ENCODE measurements at regions not wholly inside any gene's neighbourhood (a gene's known extent, or its start where the extent isn't known, plus 50 kb on each side); places are given as distances from the start of the nearest gene placed in this dataset.
A peak's percentile ranks its signal among the peaks of the same experiment; 100 is the strongest.
"Not testable (repeated sequence)": the region's sequence is repeated elsewhere in the genome, so short reads cannot be mapped to it uniquely, and the experiment has no call there.

GRCh38 chr11:116356451-116356850, 416.3 kb downstream of the BUD13 start:
- DNase-seq (ENCODE audit: low read depth in 4 of 4, low spot score in 2 of 4), result no peak

- no peak for DNase-seq (ENCODE audit: low read depth in 4 of 4, low spot score in 2 of 4)
These were observed 417.7 kb downstream of the BUD13 start for GRCh38 chr11:116355104-116355503.

DNA sequence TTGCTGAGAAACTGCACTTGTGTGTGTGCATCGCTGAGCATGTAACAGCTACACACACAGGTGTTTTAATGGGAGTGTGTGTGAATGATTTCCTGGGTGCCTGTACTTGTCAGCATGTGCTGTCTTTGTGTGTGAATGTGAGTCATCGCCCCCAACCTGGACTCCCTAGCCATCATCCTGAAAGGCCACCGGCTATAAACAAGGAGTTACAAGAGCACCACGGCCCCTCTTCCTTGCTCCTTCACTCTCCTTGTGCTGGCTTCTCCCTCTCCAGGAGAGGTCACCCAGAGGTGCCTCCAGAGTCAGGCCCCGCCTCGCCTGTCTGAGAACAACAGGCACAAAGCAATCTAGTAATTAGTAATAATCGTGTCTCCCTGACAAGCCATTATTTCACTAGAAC, 419.2 kb downstream of the BUD13 start:
- DNase-seq (ENCODE audit: low read depth in 4 of 4, low spot score in 2 of 4), result no peak

GRCh38 chr11:116352881-116353280, 419.9 kb downstream of the BUD13 start:
- no peak for DNase-seq (ENCODE audit: low read depth in 4 of 4, low spot score in 2 of 4)

DNA sequence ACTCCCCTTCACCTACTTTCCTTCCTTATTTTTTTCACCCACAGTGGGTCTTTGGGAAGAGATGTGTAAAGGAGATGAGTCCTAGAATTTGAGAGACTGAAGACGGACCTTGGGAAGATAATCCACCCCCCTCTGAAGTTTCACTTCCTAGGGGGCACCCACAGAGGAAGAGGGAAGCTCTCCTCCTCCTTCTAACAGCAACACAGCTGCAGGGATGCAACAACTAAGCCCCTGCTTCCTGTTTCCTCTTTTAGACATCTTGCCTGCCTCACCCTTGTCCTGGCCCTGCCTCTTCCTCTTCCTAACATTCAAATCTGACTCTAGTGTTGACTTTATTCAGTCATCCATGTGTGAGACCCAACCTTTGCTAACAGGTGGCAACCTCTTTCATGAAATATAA, 424.6 kb downstream of the BUD13 start:
- DNase-seq (ENCODE audit: low read depth in 4 of 4, low spot score in 2 of 4), result no peak

DNA sequence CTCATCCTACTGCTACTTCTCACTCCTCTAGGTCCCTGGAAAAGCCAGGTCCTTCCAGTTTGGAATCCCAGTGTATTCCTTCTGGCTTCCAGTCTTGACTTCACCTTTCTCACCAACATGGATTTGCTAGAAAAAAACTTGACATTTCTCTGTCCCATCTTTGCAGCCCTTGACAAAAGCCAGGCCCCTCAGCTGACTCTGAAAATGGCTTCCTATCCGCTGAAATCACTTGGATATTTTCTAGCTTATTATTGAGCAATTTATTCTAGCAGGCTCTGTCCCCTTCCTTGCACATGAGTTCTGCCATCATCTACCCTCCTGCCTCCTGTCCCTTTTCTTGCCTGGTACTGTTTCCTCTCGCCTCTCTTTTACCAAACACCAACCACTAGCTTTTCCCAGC, 427.2 kb downstream of the BUD13 start:
- no peak for DNase-seq (ENCODE audit: low read depth in 4 of 4, low spot score in 2 of 4)

DNA sequence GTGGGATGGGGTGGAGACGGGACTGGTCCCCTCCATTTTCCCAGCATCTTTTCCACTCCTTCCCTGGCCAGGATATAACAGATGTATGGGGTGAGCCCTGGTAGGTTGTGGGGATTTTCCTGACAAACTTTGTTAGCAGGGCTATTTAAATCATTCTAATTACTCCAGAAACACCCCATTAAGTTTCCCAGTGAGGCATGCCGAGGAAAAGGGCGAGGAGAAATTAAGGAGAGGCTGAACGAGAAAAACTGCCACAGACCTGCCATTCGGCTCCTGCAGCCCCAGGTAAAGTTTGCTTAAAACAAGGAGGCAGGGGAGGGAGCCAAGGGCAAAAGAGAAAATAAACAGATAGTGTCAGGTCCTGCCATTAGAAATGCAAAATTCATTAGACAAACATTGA, 428.2 kb downstream of the BUD13 start:
- DNase-seq (ENCODE audit: low read depth in 4 of 4, low spot score in 2 of 4), result peak in 3 of 4 donors; percentile 19 to 39 (median 34)

DNA sequence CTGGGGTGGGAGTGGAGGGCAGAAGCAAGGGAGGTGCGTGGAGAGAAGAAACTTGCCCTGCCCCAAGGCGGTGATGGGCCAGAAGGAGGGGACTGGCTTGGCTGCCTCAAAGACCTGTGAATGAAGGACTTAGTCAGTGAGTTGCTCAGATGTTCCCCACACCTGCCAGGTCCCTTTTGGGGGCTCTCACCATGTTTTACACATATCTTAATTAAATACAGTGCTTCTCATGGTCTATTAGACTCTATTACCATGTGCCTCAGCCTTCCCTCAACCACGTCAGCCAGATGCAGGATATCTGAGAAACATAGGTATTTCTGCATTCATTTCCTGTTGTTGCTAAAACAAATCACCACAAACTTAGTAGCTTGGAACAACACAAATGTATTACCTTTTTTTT, 429.5 kb downstream of the BUD13 start:
- DNase-seq (ENCODE audit: low read depth in 4 of 4, low spot score in 2 of 4), result no peak

DNA sequence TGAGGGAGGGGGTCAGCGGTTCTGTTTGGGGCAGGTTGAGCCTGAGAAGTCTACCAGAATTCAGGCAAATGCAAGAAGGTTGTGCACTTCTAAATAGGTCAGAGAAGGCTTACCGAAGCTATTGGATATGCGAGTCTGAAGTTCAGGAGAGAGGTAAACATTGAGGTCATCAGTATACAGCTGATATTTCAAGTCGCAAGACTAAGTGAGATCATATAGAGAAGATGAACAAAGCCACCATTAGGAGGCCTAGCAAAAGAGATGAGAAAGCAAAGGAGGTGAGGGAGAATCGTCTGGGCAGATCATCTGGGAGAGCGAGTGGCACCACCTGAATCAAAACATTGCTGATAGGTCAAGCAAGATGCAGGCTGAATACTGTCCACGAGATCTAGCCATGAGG, 430.6 kb downstream of the BUD13 start:
- no peak for DNase-seq (ENCODE audit: low read depth in 4 of 4, low spot score in 2 of 4)

GRCh38 chr11:116339306-116340098, 433.3 kb downstream of the BUD13 start:
- DNase-seq (ENCODE audit: low read depth in 4 of 4, low spot score in 2 of 4), result no peak

- not testable (repeated sequence) for DNase-seq (ENCODE audit: low read depth in 4 of 4, low spot score in 2 of 4)
These were observed 434.3 kb downstream of the BUD13 start for GRCh38 chr11:116338500-116338899.

GRCh38 chr11:116336540-116336939, 436.2 kb downstream of the BUD13 start:
- no peak for DNase-seq (ENCODE audit: low read depth in 4 of 4, low spot score in 2 of 4)

DNA sequence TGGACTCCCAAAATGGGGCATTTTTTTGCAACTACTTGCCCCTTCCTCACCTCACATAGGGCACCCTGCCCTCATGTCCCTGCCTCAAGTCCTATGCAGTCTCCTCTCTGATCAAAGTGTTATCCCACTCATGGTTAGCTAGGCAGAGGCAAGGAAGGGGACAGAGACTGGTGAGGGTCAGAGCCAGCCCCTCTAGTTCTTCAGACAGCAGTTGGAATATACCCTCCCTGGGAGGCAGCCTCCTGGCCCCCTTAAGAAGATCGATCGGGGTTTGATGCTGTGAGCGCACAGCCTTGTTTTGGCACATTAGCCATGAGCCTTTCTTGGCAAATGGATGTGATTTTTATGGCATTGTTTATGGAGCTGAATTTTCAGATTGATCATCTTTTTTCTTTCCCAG, 436.9 kb downstream of the BUD13 start:
- DNase-seq (ENCODE audit: low read depth in 4 of 4, low spot score in 2 of 4), result no peak

DNA sequence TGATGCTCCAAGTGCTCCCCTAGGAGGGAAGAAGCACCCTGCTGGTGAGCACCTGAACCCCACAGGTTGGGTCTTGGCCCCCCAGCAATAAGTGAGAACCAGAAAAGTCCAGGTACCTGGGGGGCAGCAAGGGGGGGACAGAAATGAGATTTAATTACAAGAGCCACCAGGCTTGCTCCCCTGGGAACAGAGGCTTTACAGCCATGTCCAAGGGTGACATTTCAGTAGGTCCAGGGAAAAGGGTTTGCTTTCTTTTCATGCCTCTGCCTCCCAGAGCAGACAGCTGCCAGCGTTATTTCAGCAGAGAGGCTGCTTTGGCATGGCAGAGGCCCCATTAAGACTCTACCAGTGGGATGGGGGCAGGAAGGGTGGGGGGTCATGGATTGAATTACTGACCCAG, 437.7 kb downstream of the BUD13 start:
- no peak for DNase-seq (ENCODE audit: low read depth in 4 of 4, low spot score in 2 of 4)

DNA sequence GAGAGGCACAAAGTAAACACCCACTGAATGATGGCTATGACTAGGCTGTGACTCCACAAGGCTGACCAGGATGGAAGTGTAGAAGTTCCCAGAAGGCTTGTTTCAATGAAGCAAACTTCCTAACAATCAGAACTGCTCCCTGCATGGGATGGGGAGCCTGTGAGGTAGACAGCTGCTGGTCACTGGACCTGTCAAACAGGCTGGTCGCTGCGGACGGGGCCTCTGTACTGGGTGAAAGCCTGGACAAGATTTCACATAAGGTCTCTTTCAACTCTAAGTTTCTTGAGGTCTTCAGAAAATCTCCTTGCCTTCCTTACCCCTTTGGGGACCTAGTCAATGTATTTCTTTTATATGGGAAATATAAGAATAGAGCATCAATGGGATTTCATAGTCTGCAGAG, 438.2 kb downstream of the BUD13 start:
- no peak for DNase-seq (ENCODE audit: low read depth in 4 of 4, low spot score in 2 of 4)

- no peak for DNase-seq (ENCODE audit: low read depth in 4 of 4, low spot score in 2 of 4)
These were observed 439.7 kb downstream of the BUD13 start for GRCh38 chr11:116333001-116333535.

DNA sequence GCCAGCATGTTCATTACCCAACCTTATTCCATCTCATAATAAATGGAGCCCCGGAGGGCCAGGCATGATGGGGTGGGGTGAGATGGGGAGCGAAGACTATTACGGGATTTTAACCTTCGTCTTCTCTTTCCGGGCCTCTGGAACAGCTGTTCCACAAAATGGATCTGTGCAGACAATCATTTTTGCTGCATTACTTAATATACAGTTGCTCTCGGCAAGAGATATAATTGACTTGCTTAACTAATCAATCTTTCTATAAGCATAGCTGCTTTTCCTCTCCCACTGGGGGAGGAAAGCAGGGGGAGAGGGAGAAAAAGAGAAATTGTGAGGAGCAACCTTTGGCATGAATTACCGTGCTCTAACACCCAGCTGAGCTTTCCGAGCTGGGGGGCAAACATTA, 440.4 kb downstream of the BUD13 start:
- DNase-seq (ENCODE audit: low read depth in 4 of 4, low spot score in 2 of 4), result no peak

GRCh38 chr11:116331381-116331780, 441.4 kb downstream of the BUD13 start:
- DNase-seq (ENCODE audit: low read depth in 4 of 4, low spot score in 2 of 4), result no peak

- DNase-seq (ENCODE audit: low read depth in 4 of 4, low spot score in 2 of 4), result no peak
These were observed 442.2 kb downstream of the BUD13 start for GRCh38 chr11:116330439-116331185.

DNA sequence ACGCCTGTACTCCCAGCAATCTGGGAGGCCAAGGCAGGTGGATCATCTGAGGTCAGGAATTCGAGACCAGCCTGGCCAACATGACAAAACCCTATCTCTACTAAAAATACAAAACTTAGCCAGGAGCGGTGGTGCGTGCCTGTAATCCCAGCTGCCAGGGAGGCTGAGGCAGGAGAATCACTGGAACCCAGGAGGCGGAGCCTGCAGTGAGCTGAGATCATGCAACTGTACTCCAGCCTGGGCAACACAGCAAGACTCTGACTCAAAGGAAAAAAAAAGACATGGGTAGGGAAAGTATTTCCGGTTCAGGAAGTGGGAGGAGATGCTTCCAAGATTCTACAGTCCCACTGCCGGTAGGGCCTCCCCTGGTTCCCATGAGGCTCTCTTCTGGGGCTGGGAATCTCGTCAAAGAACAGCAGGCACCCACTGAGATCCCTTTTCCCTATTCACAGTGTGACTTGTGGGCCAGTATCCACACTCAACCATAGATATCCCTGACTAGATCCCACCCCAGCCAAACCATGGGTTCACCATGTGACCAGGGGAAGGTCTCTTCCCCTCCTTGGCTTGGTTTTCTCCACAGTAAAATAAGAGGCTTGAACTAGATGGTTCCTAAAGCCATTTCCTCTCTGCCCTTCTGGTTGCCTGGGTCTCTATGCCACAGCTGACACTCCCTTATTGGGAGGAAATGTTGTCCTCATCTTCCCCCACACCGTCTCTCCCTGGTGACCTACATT, 443.3 kb downstream of the BUD13 start:
- DNase-seq (ENCODE audit: low read depth in 4 of 4, low spot score in 2 of 4), result no peak

- DNase-seq (ENCODE audit: low read depth in 4 of 4, low spot score in 2 of 4), result no peak
These were observed 443.9 kb downstream of the BUD13 start for GRCh38 chr11:116328851-116329250.
